ES-I3 (cell line): ENCODE measurements at regions not wholly inside any gene's neighbourhood (a gene's known extent, or its start where the extent isn't known, plus 50 kb on each side); places are given as distances from the start of the nearest gene placed in this dataset.

Source experiments
- H3K36me3 ChIP-seq: 2 replicates; pipeline ENCODE4 v1.6.1; 2013; ENCODE audit warnings: mild to moderate bottlenecking, low read length, control low read depth, moderate library complexity; ENCODE audit not compliant: insufficient read depth
- H3K4me1 ChIP-seq: 2 replicates; pipeline ENCODE4 v1.6.1; 2013; ENCODE audit warnings: mild to moderate bottlenecking, control low read depth, low read length; ENCODE audit not compliant: insufficient read depth
- H3K9ac ChIP-seq: 2 replicates; pipeline ENCODE4 v1.6.1; 2013; ENCODE audit warnings: low read depth, mild to moderate bottlenecking, low read length, moderate library complexity
- H3K9me3 ChIP-seq: 2 replicates; pipeline ENCODE4 v1.6.1; 2013; ENCODE audit warnings: mild to moderate bottlenecking, low read length, moderate library complexity; ENCODE audit not compliant: control insufficient read depth, insufficient read depth

DNA sequence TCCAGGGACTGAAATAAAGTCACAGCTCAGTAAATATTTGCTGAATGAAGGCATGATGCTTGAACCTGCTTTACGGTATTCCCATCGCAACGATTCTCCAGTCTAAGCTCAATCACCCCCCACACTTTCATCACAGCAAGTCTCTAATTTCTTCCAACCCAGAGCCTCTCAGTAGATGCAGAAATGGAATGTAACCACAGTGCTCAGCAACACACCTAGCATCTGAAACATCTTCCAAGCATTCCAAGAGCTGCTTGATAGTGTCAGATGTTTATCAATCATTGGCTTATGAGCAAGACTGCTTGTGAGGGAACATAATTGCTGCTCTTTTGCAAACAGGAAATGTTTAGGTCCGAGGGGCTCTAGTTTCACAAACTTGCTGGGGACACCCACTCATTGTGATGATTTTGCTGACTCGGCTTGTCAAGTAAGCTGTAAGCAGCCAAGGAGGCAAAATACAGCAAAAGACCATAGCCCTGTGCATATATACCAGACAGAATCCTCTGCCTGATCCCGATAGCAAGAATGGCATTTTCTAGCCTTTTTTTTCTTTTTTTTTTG, 751.2 kb downstream of the NR2F2 start:
- H3K9me3 ChIP-seq: no peaks in the 10 kb centered on the region
- no peak overlapping the region for H3K9ac ChIP-seq
- H3K4me1 ChIP-seq: no peaks in the 10 kb centered on the region
- no peaks in the 10 kb centered on the region for H3K36me3 ChIP-seq

DNA sequence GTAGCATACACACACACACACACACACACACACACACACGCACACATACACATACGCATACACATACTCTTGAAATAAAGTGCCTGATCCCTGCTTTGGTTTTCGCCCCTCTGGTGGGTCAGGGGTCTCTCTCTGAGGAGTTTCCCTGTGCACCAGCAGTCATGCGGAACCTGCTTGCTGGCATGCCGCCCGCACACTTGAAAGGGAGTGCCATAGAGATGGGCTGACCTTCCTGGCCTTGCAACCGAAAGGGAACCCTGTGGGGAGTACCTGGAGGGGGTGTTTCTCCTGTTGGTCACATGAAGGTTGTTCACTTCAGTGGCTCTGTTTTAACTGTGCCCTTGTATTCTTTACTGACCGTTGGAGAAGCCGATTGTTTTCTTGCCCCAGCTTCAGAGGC, 752.3 kb downstream of the NR2F2 start:
- Histone ChIP-seq H3K9me3 (no peaks in the 10 kb centered on the region), H3K9ac (no peak overlapping the region), H3K36me3 (no peaks in the 10 kb centered on the region), H3K4me1 (no peaks in the 10 kb centered on the region)

DNA sequence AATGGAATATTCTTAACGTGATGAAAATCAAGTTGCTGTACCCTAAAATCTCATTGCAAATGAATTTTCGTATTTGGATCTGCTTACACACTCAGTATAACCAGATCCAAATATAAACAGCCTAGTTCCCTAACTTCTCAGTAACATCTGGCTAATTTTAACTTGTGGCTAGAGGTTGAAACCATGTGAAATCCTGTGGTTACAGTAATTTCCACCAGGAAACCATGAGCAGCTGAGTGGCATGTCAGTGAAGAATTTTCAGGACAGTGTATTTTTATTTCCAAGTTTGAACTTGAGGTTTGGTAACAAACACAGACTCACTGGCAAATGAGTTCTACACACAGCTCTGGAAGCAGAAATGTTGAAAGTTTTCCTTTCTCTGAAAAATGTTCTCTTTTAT, 754.1 kb downstream of the NR2F2 start:
- Histone ChIP-seq H3K36me3 (no peaks in the 10 kb centered on the region), H3K4me1 (no peaks in the 10 kb centered on the region), H3K9ac (no peak overlapping the region), H3K9me3 (no peaks in the 10 kb centered on the region)

DNA sequence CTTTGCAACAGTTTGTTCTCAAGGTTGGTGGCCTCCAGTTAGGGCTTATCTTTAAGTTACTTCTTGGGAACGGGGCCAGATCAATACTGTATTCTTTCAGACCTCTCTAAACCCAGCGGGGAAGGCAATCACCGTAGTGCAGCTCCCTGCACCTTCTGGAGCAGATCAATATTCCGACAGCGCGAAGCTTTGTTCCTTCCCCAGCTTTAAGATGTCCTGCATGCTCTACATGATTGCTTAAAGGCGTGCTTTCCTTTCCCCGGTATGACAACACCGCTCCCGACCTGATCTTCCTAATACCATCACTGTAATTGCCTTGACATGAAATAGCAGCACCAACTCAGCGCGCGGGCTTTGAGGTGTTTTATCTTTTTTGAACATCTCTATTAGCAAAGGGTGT, 755.2 kb downstream of the NR2F2 start:
- Histone ChIP-seq H3K9me3 (no peaks in the 10 kb centered on the region), H3K36me3 (no peaks in the 10 kb centered on the region), H3K9ac (no peak overlapping the region), H3K4me1 (no peaks in the 10 kb centered on the region)

DNA sequence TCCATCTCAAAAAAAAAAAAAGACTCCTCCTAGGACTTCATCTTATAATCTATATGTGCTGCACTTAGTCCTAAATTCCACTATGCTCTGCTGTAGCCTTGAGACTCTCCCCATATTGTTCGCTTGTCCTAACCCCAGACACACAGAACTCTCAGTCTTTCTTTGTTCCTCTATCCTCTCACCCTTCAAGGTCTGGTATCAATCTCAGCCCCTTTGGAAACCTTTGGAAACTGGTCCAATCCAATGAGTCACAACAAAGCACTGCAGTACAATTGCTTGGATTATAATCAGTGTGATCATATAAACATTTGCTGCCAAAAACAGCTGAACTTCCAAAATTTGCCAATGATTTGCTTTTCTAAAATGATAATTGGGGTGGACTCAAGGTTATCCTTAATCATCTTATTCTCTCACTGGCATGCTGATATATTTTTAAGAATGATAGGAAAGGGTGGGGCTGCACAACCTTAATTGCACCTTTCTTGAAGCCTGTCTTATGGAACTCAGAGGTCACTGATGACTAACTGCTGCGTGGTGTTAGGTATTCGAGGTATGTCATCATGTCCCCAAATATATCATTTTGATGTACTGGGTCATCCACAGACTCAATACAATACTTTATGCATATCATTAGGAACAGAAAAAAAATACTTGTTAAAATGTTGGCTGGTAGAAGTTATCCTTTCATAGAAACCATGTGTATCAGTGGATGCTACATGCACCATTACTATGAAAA, 756.7 kb downstream of the NR2F2 start:
- no peak overlapping the region for H3K9ac ChIP-seq
- no peaks in the 10 kb centered on the region for H3K36me3 ChIP-seq
- H3K4me1 ChIP-seq: no peaks in the 10 kb centered on the region
- H3K9me3 ChIP-seq: no peaks in the 10 kb centered on the region

DNA sequence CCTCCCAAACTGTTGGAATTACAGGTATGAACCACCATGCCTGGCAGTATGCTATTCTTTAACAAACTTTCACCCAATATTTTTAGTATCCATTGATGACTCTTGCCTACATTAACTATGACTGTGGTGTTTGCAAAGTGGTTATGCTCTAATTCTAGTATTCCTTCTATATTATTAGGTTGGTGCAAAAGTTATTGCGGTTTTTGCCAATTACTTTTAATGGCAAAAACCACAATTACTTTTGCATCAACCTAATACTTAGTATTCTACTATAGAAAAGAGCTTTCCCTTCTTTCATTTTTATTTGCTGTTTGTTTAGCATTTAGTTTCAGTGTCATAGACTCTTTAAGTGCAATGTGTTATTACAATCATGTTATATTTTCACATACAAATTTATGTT, 760.6 kb downstream of the NR2F2 start:
- H3K4me1 ChIP-seq: no peaks in the 10 kb centered on the region
- no peaks in the 10 kb centered on the region for H3K36me3 ChIP-seq
- no peaks in the 10 kb centered on the region for H3K9me3 ChIP-seq
- no peak overlapping the region for H3K9ac ChIP-seq

DNA sequence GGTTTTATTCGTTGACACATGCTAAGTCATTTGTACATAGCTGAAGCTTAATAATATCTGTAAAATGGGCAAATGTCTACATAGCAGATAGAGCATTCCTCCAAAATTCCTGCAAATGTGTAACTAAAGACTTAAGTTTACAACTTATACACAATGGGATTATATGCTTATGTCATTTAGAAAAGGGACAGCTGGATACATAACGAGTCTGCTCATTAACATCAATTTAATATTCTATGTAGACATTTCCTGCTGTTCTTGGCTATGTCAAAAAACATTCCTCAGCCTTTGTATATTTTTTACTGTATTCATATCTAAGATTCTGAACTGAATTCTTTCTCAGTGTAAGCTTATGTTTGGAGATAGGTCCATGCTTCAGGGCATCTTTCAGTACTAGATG, 762.2 kb downstream of the NR2F2 start:
- no peak overlapping the region for H3K9ac ChIP-seq
- no peaks in the 10 kb centered on the region for H3K4me1 ChIP-seq
- no peaks in the 10 kb centered on the region for H3K9me3 ChIP-seq
- H3K36me3 ChIP-seq: no peaks in the 10 kb centered on the region

DNA sequence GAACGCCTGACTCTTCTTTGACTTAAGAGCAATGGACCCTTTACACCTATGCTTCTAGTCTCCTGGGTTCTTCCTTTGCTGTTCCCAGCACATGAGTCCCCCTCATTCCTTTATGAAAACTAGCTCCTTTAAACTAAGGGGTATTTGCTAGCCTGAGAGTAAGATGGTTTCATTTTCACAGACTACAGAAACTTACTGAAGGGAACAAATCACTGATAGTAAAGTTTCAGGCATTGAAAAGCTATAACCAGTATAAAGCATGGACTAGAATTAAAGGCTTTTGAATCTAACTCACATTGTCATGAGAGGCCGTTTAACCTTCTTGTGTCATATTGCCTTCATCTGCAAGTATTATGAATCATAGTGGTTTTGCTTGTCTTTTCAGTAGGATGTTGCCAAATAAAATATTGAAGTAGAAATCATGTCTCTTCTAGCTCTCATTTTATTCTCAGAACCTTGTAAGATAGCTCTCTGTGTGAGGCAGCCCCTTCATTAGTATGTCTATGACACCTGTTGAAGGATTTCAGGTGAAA, 765.9 kb downstream of the NR2F2 start:
- Histone ChIP-seq H3K4me1 (no peaks in the 10 kb centered on the region), H3K9ac (no peak overlapping the region)

DNA sequence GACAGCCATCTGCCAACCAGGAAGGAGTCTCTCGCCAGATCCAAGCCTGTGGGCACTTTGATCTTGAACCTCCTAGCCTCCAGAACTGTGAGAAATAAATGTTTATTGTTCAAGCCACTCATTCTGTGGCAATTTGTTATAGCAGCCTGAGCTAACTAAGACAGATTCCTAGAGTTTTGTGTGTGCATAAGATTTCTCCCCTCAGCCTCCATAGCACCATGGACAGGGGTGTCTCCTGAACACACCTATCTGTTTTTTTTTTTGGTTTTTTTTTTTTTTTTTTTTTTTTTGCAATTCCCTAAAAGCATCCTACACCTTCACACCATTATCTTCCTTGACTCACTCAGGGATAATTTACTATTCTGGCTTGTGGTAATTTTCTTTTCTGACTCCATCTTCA, 768.5 kb downstream of the NR2F2 start:
- Histone ChIP-seq H3K4me1 (no peaks in the 10 kb centered on the region), H3K9me3 (no peaks in the 10 kb centered on the region), H3K36me3 (no peaks in the 10 kb centered on the region), H3K9ac (no peak overlapping the region)

More for the DNA sequence above, 765.9 kb downstream of the NR2F2 start:
- Histone ChIP-seq H3K36me3 (no peaks in the 10 kb centered on the region), H3K9me3 (no peaks in the 10 kb centered on the region)

DNA sequence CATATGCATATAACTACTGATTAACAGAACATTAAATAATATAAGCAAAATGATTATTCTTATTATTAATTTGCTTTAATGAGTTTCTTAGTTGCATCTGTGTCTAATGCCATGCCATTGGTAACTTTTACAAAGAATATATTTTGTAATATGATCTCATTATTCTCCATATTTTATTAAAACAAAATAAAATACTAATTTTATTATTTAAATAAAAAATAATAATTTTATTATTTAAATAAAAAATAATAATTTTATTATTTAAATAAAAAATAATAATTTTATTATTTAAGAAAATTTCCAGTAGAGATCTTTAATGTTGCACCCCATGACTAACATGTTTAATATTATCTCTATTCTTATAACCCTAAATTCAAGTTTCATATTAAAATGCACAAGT, 771.1 kb downstream of the NR2F2 start:
- Histone ChIP-seq H3K4me1 (no peaks in the 10 kb centered on the region), H3K36me3 (no peaks in the 10 kb centered on the region), H3K9ac (no peak overlapping the region), H3K9me3 (no peaks in the 10 kb centered on the region)

DNA sequence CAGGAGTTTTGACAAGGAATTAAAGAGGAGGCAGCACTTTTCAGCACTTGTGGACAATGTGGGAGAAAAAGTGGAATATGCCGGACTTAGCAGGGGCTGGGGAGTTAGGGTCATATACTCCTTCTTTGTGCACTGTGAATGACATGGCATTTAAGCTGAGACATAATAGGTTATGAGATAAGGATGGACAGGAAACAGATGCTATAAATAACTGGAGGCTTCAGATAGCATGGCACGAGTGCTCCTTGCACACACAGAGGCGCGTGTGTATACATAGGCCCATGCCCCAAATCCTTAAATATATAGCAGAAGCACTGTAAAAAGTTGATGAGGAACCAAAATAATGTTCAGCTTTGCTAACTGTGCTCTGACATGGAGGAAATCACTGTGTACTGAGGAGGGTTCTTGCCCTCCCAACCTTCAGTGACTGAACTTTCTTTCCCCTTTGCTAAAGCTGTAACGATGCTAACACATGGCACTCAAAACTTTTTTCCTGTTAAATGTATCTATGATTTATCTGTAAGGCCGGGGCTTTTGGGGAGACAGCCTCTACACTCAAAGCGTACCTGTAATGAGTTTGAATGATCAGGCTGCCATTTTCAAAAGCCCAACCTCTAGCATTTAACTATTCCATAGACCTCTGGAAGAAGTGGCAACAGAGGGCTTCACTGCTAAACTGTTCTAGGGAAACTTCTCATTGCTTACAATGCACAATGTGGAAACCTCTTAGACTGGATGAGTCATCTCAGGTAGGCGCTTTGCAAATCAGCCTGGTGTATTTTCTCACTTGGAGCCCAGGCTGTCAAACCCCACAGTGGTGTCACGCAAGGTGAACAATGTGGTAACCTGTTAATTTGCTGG, 784.6 kb downstream of the NR2F2 start:
- Histone ChIP-seq H3K9ac (no peak overlapping the region), H3K36me3 (no peaks in the 10 kb centered on the region), H3K9me3 (no peaks in the 10 kb centered on the region), H3K4me1 (peaks cover 6% of the 10 kb centered on the region; the same call in 1 of the 2 replicates)

DNA sequence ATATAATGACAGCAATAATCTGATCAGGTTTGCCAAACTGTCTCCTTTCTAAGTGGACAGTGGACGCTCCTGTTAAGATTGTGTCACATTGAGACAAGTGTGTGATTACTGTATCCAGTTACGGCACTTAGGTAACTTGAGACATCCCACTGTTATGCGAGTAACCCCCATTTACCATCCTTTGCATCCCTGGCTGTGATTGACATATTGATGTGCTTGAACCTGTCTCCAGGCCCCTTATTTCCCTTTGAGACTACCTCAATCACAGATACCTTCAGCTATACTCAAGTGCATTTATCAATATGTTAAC, 785.2 kb downstream of the NR2F2 start:
- Histone ChIP-seq H3K9me3 (no peaks in the 10 kb centered on the region), H3K9ac (no peak overlapping the region), H3K4me1 (peaks cover 6% of the 10 kb centered on the region; the same call in 1 of the 2 replicates), H3K36me3 (no peaks in the 10 kb centered on the region)

DNA sequence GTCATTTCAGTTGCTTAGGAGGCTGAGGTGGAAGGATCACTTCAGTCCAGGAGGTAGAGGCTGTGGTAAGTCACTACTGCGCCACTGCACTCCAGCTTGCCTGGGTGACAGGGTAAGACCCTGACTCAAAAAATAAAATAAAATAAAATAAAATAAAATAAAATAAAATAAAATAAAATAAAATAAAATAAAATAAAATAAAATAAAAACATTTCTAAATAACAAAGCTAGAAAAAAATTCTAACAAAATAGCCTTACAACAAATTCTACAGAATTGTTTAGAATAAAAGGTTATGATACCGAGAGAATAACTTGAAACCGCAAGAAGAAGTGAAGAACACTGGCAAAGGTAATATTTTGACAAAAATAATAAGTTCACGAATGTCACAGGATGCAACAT, 794.3 kb downstream of the NR2F2 start:
- H3K9me3 ChIP-seq: no peaks in the 10 kb centered on the region
- H3K4me1 ChIP-seq: no peaks in the 10 kb centered on the region
- no peaks in the 10 kb centered on the region for H3K36me3 ChIP-seq
- H3K9ac ChIP-seq: no peak overlapping the region

DNA sequence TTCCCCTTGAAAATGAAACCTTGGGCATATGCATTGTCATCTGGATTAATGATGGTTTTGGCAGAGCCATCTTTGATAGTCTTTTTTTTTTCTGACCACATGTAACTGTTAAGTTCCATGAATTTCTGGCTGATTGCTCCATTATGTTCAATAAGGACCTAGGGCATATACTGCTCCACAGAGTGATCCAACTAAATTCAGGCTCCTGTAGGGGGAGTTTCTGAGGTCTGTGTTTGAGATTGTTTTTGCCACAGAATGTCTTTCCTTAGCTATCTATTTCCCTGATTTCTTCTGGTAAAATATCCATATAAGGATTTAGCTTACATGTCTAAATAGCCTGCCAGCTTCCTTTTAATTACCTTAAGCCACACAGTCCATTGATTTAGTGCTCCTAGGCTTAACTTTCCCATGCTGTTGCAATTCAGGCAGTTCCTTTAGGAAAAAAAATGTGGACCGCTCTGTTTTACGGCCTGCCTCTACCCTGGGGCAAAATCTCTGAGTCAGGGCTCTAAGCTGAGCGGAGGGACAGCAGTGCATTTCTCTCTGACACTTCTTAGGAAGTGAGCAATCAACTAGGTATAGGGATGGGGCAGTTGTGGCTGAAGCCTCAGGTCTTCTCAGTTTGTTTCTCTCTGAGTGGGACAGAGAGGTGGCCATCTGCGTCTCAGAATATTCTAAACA, 796.2 kb downstream of the NR2F2 start:
- Histone ChIP-seq H3K4me1 (no peaks in the 10 kb centered on the region), H3K9ac (no peak overlapping the region), H3K36me3 (no peaks in the 10 kb centered on the region), H3K9me3 (no peaks in the 10 kb centered on the region)
